PC-3 (cell line): ENCODE measurements at regions not wholly inside any gene's neighbourhood (a gene's known extent, or its start where the extent isn't known, plus 50 kb on each side); places are given as distances from the start of the nearest gene placed in this dataset.

Experiments used
- EZH2 ChIP-seq: fragments of 300-600 bp; sonication (generic); IDR thresholded peaks from one replicate; pipeline ENCODE4 v1.6.1; 2017; ENCODE audit warnings: antibody characterized with exemption, mild to moderate bottlenecking, low read length; ENCODE audit not compliant: unreplicated experiment
- EZH2phosphoT487 ChIP-seq: fragments of 300-600 bp; sonication (generic); IDR thresholded peaks from 2 replicates; pipeline ENCODE4 v1.6.1; 2018; ENCODE audit warnings: mild to moderate bottlenecking, antibody characterized with exemption, low read length, borderline replicate concordance
- TF ChIP-seq, protein P1 (sequence below): fragments of 300-600 bp; sonication (generic); conservative IDR thresholded peaks from 2 replicates; pipeline ENCODE4 v1.5.1; 2017; ENCODE audit warnings: antibody characterized with exemption, low read depth, mild to moderate bottlenecking, low read length

DNA sequence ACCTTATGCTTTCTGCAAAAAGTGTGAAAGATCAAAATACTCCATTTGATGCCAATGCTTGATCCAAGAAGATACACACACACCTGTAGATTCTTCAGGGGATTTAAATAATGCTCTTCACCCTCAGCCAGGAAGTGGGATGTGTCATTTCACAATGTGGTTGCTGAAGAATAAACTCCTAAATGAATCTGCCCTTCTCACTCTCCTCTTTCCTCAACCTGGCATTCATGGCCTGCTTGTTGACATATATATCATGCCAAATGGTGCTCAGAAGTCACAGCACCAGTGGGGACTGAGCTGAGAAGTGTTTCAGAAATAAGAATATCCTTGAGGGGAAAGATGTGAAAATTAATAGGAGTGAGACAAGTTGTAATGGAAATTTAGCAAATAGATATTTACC lies 146.6 kb upstream of the ARHGEF26 start:
- TF ChIP-seq EZH2phosphoT487 (no peak), EZH2 (no peak)
- TF ChIP-seq, protein P1, sequence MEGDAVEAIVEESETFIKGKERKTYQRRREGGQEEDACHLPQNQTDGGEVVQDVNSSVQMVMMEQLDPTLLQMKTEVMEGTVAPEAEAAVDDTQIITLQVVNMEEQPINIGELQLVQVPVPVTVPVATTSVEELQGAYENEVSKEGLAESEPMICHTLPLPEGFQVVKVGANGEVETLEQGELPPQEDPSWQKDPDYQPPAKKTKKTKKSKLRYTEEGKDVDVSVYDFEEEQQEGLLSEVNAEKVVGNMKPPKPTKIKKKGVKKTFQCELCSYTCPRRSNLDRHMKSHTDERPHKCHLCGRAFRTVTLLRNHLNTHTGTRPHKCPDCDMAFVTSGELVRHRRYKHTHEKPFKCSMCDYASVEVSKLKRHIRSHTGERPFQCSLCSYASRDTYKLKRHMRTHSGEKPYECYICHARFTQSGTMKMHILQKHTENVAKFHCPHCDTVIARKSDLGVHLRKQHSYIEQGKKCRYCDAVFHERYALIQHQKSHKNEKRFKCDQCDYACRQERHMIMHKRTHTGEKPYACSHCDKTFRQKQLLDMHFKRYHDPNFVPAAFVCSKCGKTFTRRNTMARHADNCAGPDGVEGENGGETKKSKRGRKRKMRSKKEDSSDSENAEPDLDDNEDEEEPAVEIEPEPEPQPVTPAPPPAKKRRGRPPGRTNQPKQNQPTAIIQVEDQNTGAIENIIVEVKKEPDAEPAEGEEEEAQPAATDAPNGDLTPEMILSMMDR, result no peak
